T-cell (primary cell): ENCODE measurements at regions not wholly inside any gene's neighbourhood (a gene's known extent, or its start where the extent isn't known, plus 50 kb on each side); places are given as distances from the start of the nearest gene placed in this dataset.

Experiments
- ATAC-seq, 4 experiments: fragments of 200-7000 bp in 3 of 4; fragments of 150-1000 bp in 1 of 4; cut with Tn5 transposase; replicated peaks in 1 of 4; 1 replicate in 3 of 4; 2 replicates in 1 of 4; pipeline ENCODE4 v1.10.0; 2021; ENCODE audit warnings: moderate library complexity in 3 of 4, mild to moderate bottlenecking in 2 of 4, moderate number of reproducible peaks in 1 of 4
- CTCF ChIA-PET, 2 donors: fragments of 300-600 bp; sonication (Branson Sonifier 250); formaldehyde crosslinking; loops; one replicate each; lab custom pipeline; 2022; ENCODE audit warnings: antibody characterized with exemption in 2 of 2; lab: Charles Lee
- POLR2A ChIA-PET, 2 donors: fragments of 300-600 bp; sonication (Branson Sonifier 250); formaldehyde crosslinking; loops; one replicate each; lab custom pipeline; 2022; ENCODE audit warnings: antibody characterized with exemption in 2 of 2; lab: Charles Lee
- DNase-seq, 35 experiments: peaks; one replicate each; pipeline versions ENCODE4 v3.0.0 to v3.0.0-alpha.2; 2013 to 2023
- H3K27ac ChIP-seq: one replicate; pipeline ENCODE4 v1.5.1; 2013; ENCODE audit warnings: low read length
- H3K27me3 ChIP-seq, 2 experiments: replicated peaks in 1 of 2; 1 replicate in 1 of 2; 2 replicates in 1 of 2; pipeline versions ENCODE4 v1.6.1 to v1.7.0; 2013; ENCODE audit warnings: low read length in 1 of 2, mixed read lengths in 1 of 2; ENCODE audit not compliant: control insufficient read depth in 2 of 2, insufficient read depth in 2 of 2; ENCODE audit errors: extremely low read depth in 1 of 2
- H3K36me3 ChIP-seq, 2 donors: 1 replicate in 1 of 2; 2 replicates in 1 of 2; pipeline versions ENCODE4 v1.6.1 to v1.7.0; 2013; ENCODE audit warnings: low read length in 1 of 2; ENCODE audit not compliant: control insufficient read depth in 2 of 2, insufficient read depth in 1 of 2; ENCODE audit errors: extremely low read depth in 1 of 2
- H3K4me1 ChIP-seq, 2 experiments: 1 replicate in 1 of 2; 2 replicates in 1 of 2; pipeline versions ENCODE4 v1.6.1 to v1.7.0; 2013; ENCODE audit warnings: low read length in 2 of 2, mixed read lengths in 1 of 2; ENCODE audit not compliant: insufficient read depth in 2 of 2, control insufficient read depth in 1 of 2; ENCODE audit errors: extremely low read depth in 1 of 2
- H3K4me3 ChIP-seq, 2 donors: 1 replicate in 1 of 2; 2 replicates in 1 of 2; pipeline versions ENCODE4 v1.5.1 to v1.7.0; 2013; ENCODE audit warnings: mild to moderate bottlenecking in 2 of 2, low read length in 1 of 2, moderate library complexity in 1 of 2; ENCODE audit not compliant: control insufficient read depth in 1 of 2; ENCODE audit errors: extremely low read depth in 1 of 2
- H3K9me3 ChIP-seq: 2 replicates; pipeline ENCODE4 v1.7.0; 2013
- H3K27ac Mint-ChIP-seq, 2 donors: one replicate each; pipeline ENCODE4 v1.8.0; 2020 to 2021; ENCODE audit warnings: mild to moderate bottlenecking in 2 of 2, mixed read lengths in 2 of 2
- H3K27me3 Mint-ChIP-seq, 2 donors: one replicate each; pipeline ENCODE4 v1.8.0; 2021 to 2022; ENCODE audit warnings: mixed read lengths in 2 of 2
- H3K36me3 Mint-ChIP-seq: one replicate; pipeline ENCODE4 v1.8.0; 2021; ENCODE audit warnings: mixed read lengths
- H3K4me1 Mint-ChIP-seq, 3 donors: one replicate each; pipeline ENCODE4 v1.8.0; 2020 to 2022; ENCODE audit warnings: mixed read lengths in 3 of 3, mild to moderate bottlenecking in 1 of 3
- H3K4me3 Mint-ChIP-seq, 3 donors: one replicate each; pipeline ENCODE4 v1.8.0; 2020 to 2022; ENCODE audit warnings: mild to moderate bottlenecking in 3 of 3, mixed read lengths in 3 of 3, moderate library complexity in 3 of 3
- H3K9me3 Mint-ChIP-seq, 3 donors: one replicate each; pipeline ENCODE4 v1.8.0; 2020 to 2022; ENCODE audit warnings: mixed read lengths in 3 of 3
- WGBS: methylation state at CpG from one replicate; pipeline ENCODE4 v1.1.5; 2013; ENCODE audit warnings: missing lambda C conversion rate; ENCODE audit not compliant: insufficient coverage; 5-methylcytosine and 5-hydroxymethylcytosine counted together

- 67% methylated on average over 1 of the region's 2 CpGs for WGBS
- Mint-ChIP-seq H3K9me3 (no peaks in the 10 kb centered on the region), H3K27ac (no peak overlapping the region), H3K27me3 (peaks cover 19 to 37% of the 10 kb centered on the region in 2 donors), H3K36me3 (no peaks in the 10 kb centered on the region), H3K4me3 (no peak overlapping the region), H3K4me1 (peaks cover 7 to 11% (median 9%) of the 10 kb centered on the region in 3 donors)
- H3K36me3 ChIP-seq = no peaks in the 10 kb centered on the region
- H3K27ac ChIP-seq = no peak overlapping the region
- peaks cover 0 to 43% of the 10 kb centered on the region in 2 experiments for H3K27me3 ChIP-seq
- peaks cover 0 to 2% of the 10 kb centered on the region in 2 experiments for H3K4me1 ChIP-seq
- H3K4me3 ChIP-seq = no peak overlapping the region
- POLR2A ChIA-PET = no interaction called here
- ATAC-seq (no peak), DNase-seq (no peak)
- no peaks in the 10 kb centered on the region for H3K9me3 ChIP-seq
- CTCF ChIA-PET = interaction anchor here in 1 of 2 donors (0.6 kb wide), 1 partner anchor 295 kb away, joined by 7 read pairs; no protein-coding TSS in a partner anchor
These were observed 54.8 kb upstream of the LARS2 start for GRCh38 chr3:45333549-45333948.

- 93% methylated on average over 4 of the region's 12 CpGs for WGBS
- Histone ChIP-seq H3K4me1 (no peaks in the 10 kb centered on the region), H3K9me3 (no peaks in the 10 kb centered on the region), H3K27ac (no peak overlapping the region), H3K36me3 (no peaks in the 10 kb centered on the region), H3K4me3 (no peak overlapping the region), H3K27me3 (peaks cover 0 to 30% of the 10 kb centered on the region in 2 experiments)
- Mint-ChIP-seq H3K4me1 (peaks cover 0 to under 1% (median 0%) of the 10 kb centered on the region in 3 donors), H3K27ac (no peak overlapping the region), H3K27me3 (peaks cover 11 to 19% of the 10 kb centered on the region in 2 donors), H3K4me3 (no peak overlapping the region), H3K36me3 (no peaks in the 10 kb centered on the region), H3K9me3 (no peaks in the 10 kb centered on the region)
- CTCF ChIA-PET = no interaction called here
- POLR2A ChIA-PET = no interaction called here
- DNase-seq (no peak), ATAC-seq (no peak)
These were observed 50.4 kb upstream of the LARS2 start for GRCh38 chr3:45337839-45338470.
